ENCODE measurements at regions not wholly inside any gene's neighbourhood (a gene's known extent, or its start where the extent isn't known, plus 50 kb on each side); places are given as distances from the start of the nearest gene placed in this dataset.

DNA sequence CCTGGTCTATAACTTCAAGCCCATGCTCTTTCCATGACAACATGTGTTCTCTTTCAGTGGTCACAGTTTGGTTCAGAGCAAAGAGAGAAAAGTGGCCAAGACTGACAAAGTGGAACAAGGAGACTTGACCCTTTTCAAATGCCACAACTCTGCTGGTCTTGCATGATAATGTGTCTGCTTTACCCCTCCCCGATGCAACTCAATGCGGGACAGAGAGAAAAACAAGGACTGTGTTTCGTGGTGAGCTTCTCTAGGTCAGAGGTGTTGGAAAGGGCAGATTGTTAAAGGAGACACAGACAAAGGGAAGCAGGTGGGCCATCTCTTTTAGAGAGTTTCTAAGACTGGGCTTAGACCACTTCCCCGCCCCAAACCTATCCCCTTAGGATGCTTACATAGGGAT lies 61.6 kb upstream of the SERTM1 start:
- no peak for DNase-seq (ENCODE audit: low read depth)
- TF ChIP-seq, protein P1, sequence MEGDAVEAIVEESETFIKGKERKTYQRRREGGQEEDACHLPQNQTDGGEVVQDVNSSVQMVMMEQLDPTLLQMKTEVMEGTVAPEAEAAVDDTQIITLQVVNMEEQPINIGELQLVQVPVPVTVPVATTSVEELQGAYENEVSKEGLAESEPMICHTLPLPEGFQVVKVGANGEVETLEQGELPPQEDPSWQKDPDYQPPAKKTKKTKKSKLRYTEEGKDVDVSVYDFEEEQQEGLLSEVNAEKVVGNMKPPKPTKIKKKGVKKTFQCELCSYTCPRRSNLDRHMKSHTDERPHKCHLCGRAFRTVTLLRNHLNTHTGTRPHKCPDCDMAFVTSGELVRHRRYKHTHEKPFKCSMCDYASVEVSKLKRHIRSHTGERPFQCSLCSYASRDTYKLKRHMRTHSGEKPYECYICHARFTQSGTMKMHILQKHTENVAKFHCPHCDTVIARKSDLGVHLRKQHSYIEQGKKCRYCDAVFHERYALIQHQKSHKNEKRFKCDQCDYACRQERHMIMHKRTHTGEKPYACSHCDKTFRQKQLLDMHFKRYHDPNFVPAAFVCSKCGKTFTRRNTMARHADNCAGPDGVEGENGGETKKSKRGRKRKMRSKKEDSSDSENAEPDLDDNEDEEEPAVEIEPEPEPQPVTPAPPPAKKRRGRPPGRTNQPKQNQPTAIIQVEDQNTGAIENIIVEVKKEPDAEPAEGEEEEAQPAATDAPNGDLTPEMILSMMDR (conservative IDR thresholded peaks at IDR 0.05; ENCODE audit: low read depth, low read length), result no peak
- H3K4me3 ChIP-seq (ENCODE audit: low read length), result no peak overlapping the region

DNA sequence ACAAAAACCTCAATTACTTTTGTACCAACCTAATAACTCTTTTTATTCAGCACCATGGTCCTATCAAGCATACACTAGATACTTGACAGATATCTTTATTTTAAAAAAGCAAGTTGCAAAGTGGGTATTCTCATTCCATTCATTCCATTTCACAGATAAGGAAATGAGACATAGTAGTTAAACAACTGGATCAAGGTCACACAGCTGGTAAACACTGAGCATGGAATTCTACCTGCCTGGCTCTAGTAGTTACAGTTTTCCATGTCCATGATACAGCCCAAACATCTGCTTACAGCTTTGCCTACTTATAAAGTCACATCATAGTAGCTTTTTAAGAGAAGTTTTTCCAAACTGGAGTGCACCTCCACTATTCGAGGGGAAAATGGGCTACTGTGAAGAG lies 57.1 kb upstream of the SERTM1 start:
- TF ChIP-seq, protein P1 (conservative IDR thresholded peaks at IDR 0.05; ENCODE audit: low read depth, low read length), result no peak
- H3K4me3 ChIP-seq (ENCODE audit: low read length), result no peak overlapping the region
- no peak for DNase-seq (ENCODE audit: low read depth)

DNA sequence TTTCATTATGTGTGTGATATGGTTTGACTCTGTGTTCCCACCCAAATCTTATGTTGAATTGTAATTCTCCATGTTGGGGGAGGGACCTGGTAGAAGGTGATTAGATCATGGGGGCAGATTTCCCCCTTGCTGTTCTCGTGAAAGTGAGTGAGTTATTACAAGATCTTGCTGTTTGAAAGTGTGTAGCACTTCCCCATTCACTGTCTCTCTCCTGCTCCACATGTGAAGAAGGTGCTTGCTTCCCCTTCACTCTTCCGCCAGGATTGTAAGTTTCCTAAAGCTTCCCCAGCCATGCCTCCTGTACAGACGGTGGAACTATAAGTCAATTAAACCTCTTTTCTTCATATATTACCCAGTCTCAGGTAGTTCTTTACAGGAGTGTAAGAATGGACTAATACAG lies 54.3 kb upstream of the SERTM1 start:
- no peak for DNase-seq (ENCODE audit: low read depth)
- H3K4me3 ChIP-seq (ENCODE audit: low read length), result no peak overlapping the region
- TF ChIP-seq, protein P1 (conservative IDR thresholded peaks at IDR 0.05; ENCODE audit: low read depth, low read length), result no peak
